ENCODE measurements at regions not wholly inside any gene's neighbourhood (a gene's known extent, or its start where the extent isn't known, plus 50 kb on each side); places are given as distances from the start of the nearest gene placed in this dataset.
A peak's percentile ranks its signal among the peaks of the same experiment; 100 is the strongest.

- H2AFZ ChIP-seq = no peak overlapping the region
- H3K4me2 ChIP-seq (ENCODE audit: unreplicated experiment) = no peak overlapping the region
- DNase-seq = no peak
- H3K36me3 ChIP-seq (ENCODE audit: low read depth) = no peaks in the 10 kb centered on the region
- no peak overlapping the region for H3K4me3 ChIP-seq
- peaks cover 52% of the 10 kb centered on the region for H3K27me3 ChIP-seq (replicated peaks; ENCODE audit: insufficient read depth)
- H3K9me2 ChIP-seq (ENCODE audit: insufficient read depth) = no peaks in the 10 kb centered on the region
- in situ Hi-C loops (cut with MboI) = no loop called here
- H4K20me1 ChIP-seq (ENCODE audit: insufficient read depth) = no peaks in the 10 kb centered on the region
- H3K27ac ChIP-seq = no peak overlapping the region
- H3F3A ChIP-seq (ENCODE audit: insufficient read depth) = peaks cover 8% of the 10 kb centered on the region; the same call in 1 of the 2 replicates
- no peaks in the 10 kb centered on the region for H3K9me3 ChIP-seq (ENCODE audit: low read depth)
- TF ChIP-seq EZH2phosphoT487 (IDR thresholded peaks at IDR 0.05; ENCODE audit: insufficient read depth, low read depth) (no peak), EZH2 (IDR thresholded peaks at IDR 0.05; ENCODE audit: insufficient read depth, poor library complexity, severe bottlenecking) (no peak)
- 0 out of 2 replicates have a peak, but pooled peaks cover 3% of the 10 kb centered on the region for H3K4me1 ChIP-seq (ENCODE audit: insufficient read depth)
- no peak overlapping the region for H3K9ac ChIP-seq
- 97% methylated on average over 2 of the region's 2 CpGs for WGBS, 2 experiments (ENCODE audit: low coverage in 1 of 2, low lambda C conversion rate in 2 of 2, missing lambda C conversion rate in 2 of 2)
- no peaks in the 10 kb centered on the region for H3K79me2 ChIP-seq (ENCODE audit: insufficient read depth)
These were observed 92.5 kb upstream of the FMN2 start for GRCh38 chr1:239999170-239999569.

GRCh38 chr1:240000634-240001033 is 91.0 kb upstream of the FMN2 start:
- H4K20me1 ChIP-seq (ENCODE audit: insufficient read depth) = no peaks in the 10 kb centered on the region
- 0 out of 2 replicates have a peak, but pooled peaks cover 3% of the 10 kb centered on the region for H3K4me1 ChIP-seq (ENCODE audit: insufficient read depth)
- H3K4me3 ChIP-seq = no peak overlapping the region
- TF ChIP-seq EZH2phosphoT487 (IDR thresholded peaks at IDR 0.05; ENCODE audit: insufficient read depth, low read depth) = no peak
- no peak for TF ChIP-seq EZH2 (IDR thresholded peaks at IDR 0.05; ENCODE audit: insufficient read depth, poor library complexity, severe bottlenecking)
- H3K27me3 ChIP-seq (replicated peaks; ENCODE audit: insufficient read depth) = peaks cover 38% of the 10 kb centered on the region
- H3K9ac ChIP-seq = no peak overlapping the region
- no peaks in the 10 kb centered on the region for H3K36me3 ChIP-seq (ENCODE audit: low read depth)
- H3K27ac ChIP-seq = no peak overlapping the region
- H3K4me2 ChIP-seq (ENCODE audit: unreplicated experiment) = no peak overlapping the region
- H3K79me2 ChIP-seq (ENCODE audit: insufficient read depth) = no peaks in the 10 kb centered on the region
- no peak overlapping the region for H2AFZ ChIP-seq
- H3K9me2 ChIP-seq (ENCODE audit: insufficient read depth) = no peaks in the 10 kb centered on the region
- H3F3A ChIP-seq (ENCODE audit: insufficient read depth) = peaks cover 8% of the 10 kb centered on the region; the same call in 1 of the 2 replicates
- in situ Hi-C loops (cut with MboI) = no loop called here
- WGBS, 2 experiments (ENCODE audit: low coverage in 1 of 2, low lambda C conversion rate in 2 of 2, missing lambda C conversion rate in 2 of 2) = 57 to 70% methylated on average over 4 of the region's 4 CpGs
- DNase-seq = peak; percentile 79
- no peaks in the 10 kb centered on the region for H3K9me3 ChIP-seq (ENCODE audit: low read depth)

- H3K9me2 ChIP-seq (ENCODE audit: insufficient read depth) = no peaks in the 10 kb centered on the region
- H3K4me3 ChIP-seq = no peak overlapping the region
- no peaks in the 10 kb centered on the region for H3K79me2 ChIP-seq (ENCODE audit: insufficient read depth)
- H3K36me3 ChIP-seq (ENCODE audit: low read depth) = no peaks in the 10 kb centered on the region
- no peak overlapping the region for H3K4me2 ChIP-seq (ENCODE audit: unreplicated experiment)
- H3K27me3 ChIP-seq (replicated peaks; ENCODE audit: insufficient read depth) = peaks cover 32% of the 10 kb centered on the region
- H3K27ac ChIP-seq = no peak overlapping the region
- TF ChIP-seq EZH2 (IDR thresholded peaks at IDR 0.05; ENCODE audit: insufficient read depth, poor library complexity, severe bottlenecking) (no peak), EZH2phosphoT487 (IDR thresholded peaks at IDR 0.05; ENCODE audit: insufficient read depth, low read depth) (no peak)
- H3K9ac ChIP-seq = no peak overlapping the region
- peaks cover 8% of the 10 kb centered on the region; the same call in 1 of the 2 replicates for H3F3A ChIP-seq (ENCODE audit: insufficient read depth)
- no peaks in the 10 kb centered on the region for H4K20me1 ChIP-seq (ENCODE audit: insufficient read depth)
- in situ Hi-C loops (cut with MboI) = no loop called here
- H3K4me1 ChIP-seq (ENCODE audit: insufficient read depth) = 0 out of 2 replicates have a peak, but pooled peaks cover 3% of the 10 kb centered on the region
- DNase-seq = no peak
- WGBS, 2 experiments (ENCODE audit: low coverage in 1 of 2, low lambda C conversion rate in 2 of 2, missing lambda C conversion rate in 2 of 2) = 80 to 87% methylated on average over 7 of the region's 7 CpGs
- no peak overlapping the region for H2AFZ ChIP-seq
- H3K9me3 ChIP-seq (ENCODE audit: low read depth) = no peaks in the 10 kb centered on the region
These were observed 90.4 kb upstream of the FMN2 start for GRCh38 chr1:240001177-240001740.

DNA sequence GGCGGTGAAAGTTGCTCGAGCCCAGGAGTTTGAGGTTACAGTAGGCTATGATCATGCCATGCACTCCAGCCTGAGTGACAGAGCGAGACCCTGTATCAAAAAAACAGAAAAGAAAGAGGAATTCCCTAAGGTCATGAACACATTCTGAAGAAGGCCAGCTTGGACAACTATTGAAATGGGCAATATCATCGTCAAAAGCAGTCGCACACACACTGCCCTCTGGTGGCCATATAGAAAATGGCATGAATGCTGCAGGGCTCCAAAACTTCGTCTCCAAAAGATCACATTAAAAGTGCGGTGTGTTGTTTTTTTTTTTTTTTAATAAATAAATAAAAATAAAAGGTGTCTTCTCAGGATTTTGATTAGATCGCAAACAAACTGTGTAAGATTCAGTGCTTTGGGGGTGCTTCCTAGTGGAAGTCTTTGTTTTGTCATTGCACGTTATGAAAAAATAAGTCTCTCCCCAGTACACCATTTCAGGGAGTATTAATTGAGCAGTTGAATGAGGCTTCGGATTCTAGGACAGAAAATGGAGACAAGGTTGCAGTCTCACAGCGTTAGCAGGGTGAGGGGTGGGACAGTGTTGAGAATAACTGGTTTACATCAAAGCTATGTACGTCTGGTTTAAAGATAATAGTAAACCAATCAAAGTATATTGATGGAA is 87.5 kb upstream of the FMN2 start:
- DNase-seq = peak; percentile 40
- in situ Hi-C loops (cut with MboI) = no loop called here
- 46 to 51% methylated on average over 12 of the region's 12 CpGs for WGBS, 2 experiments (ENCODE audit: low coverage in 1 of 2, low lambda C conversion rate in 2 of 2, missing lambda C conversion rate in 2 of 2)

More for the DNA sequence above, 87.5 kb upstream of the FMN2 start:
- Histone ChIP-seq H4K20me1 (ENCODE audit: insufficient read depth) (no peaks in the 10 kb centered on the region), H2AFZ (no peak overlapping the region), H3K36me3 (ENCODE audit: low read depth) (no peaks in the 10 kb centered on the region), H3K4me1 (ENCODE audit: insufficient read depth) (0 out of 2 replicates have a peak, but pooled peaks cover 3% of the 10 kb centered on the region), H3K27ac (no peak overlapping the region), H3K9me2 (ENCODE audit: insufficient read depth) (no peaks in the 10 kb centered on the region), H3K4me2 (ENCODE audit: unreplicated experiment) (no peak overlapping the region), H3K27me3 (replicated peaks; ENCODE audit: insufficient read depth) (peaks cover 12% of the 10 kb centered on the region), H3K9me3 (ENCODE audit: low read depth) (no peaks in the 10 kb centered on the region), H3K79me2 (ENCODE audit: insufficient read depth) (no peaks in the 10 kb centered on the region), H3K9ac (no peak overlapping the region), H3K4me3 (no peak overlapping the region), H3F3A (ENCODE audit: insufficient read depth) (peaks cover 8% of the 10 kb centered on the region; the same call in 1 of the 2 replicates)
- TF ChIP-seq EZH2phosphoT487 (IDR thresholded peaks at IDR 0.05; ENCODE audit: insufficient read depth, low read depth) = no peak
- TF ChIP-seq EZH2 (IDR thresholded peaks at IDR 0.05; ENCODE audit: insufficient read depth, poor library complexity, severe bottlenecking) = no peak

All from GM23248 (cell line).